ENCODE measurements at regions not wholly inside any gene's neighbourhood (a gene's known extent, or its start where the extent isn't known, plus 50 kb on each side); places are given as distances from the start of the nearest gene placed in this dataset.

GRCh38 chrX:30961387-30962174 is 72.5 kb upstream of the TAB3 start:
- Histone ChIP-seq H3K36me3 (no peaks in the 10 kb centered on the region), H3K9me3 (no peaks in the 10 kb centered on the region), H3K27me3 (no peaks in the 10 kb centered on the region), H3K27ac (no peak overlapping the region), H3K4me1 (no peaks in the 10 kb centered on the region), H3K4me3 (no peak overlapping the region)
- DNase-seq (no peak), ATAC-seq (no peak)
- TF ChIP-seq POLR2A (IDR thresholded peaks at IDR 0.05) (no peak), CTCF (IDR thresholded peaks at IDR 0.05) (no peak)
- 34 to 83% (median 70%) methylated on average over 2 of the region's 2 CpGs for WGBS, 4 donors
- intact Hi-C loops (cut with DNase I) = no loop called here

DNA sequence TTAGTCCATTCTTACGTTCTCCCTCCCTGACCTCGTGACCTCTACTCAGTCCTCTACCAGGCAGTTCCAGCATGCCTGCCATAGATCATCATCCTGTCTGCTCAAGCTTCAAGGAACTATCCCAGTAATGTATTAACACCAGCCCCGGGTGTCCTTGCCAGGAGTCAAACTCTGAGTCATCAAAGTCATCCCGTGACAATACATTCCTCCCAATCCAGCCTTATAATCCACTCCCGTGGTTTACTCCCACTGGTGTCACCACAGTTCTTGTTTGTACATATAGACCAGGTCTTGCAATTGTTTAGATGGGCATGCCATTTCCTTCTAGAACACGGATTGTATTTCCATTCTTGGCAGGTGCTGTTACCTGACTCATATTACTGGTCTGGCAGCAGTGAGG is 68.7 kb upstream of the TAB3 start:
- peak in 3 of 4 donors; percentile 32 to 71 (median 60) for ATAC-seq
- WGBS, 4 donors = 42 to 57% (median 51%) methylated on average over 6 of the region's 6 CpGs

GRCh38 chrX:30955687-30956086 is 66.6 kb upstream of the TAB3 start:
- no peak overlapping the region for H3K27ac ChIP-seq
- no peaks in the 10 kb centered on the region for H3K36me3 ChIP-seq
- ATAC-seq (no peak), DNase-seq (no peak)
- no peak for TF ChIP-seq POLR2A (IDR thresholded peaks at IDR 0.05)
- no peak for TF ChIP-seq CTCF (IDR thresholded peaks at IDR 0.05)
- H3K4me3 ChIP-seq = no peak overlapping the region
- peaks cover 0 to 11% (median 0%) of the 10 kb centered on the region in 12 donors for H3K9me3 ChIP-seq
- H3K27me3 ChIP-seq = no peaks in the 10 kb centered on the region
- H3K4me1 ChIP-seq = no peaks in the 10 kb centered on the region
- 69 to 84% (median 74%) methylated on average over 3 of the region's 3 CpGs for WGBS, 4 donors
- intact Hi-C loops (cut with DNase I) = no loop called here

More for the DNA sequence above, 68.7 kb upstream of the TAB3 start:
- no peak overlapping the region for H3K27ac ChIP-seq
- intact Hi-C loops (cut with DNase I) = no loop called here
- no peaks in the 10 kb centered on the region for H3K9me3 ChIP-seq
- no peak overlapping the region for H3K4me3 ChIP-seq
- no peak for DNase-seq
- TF ChIP-seq POLR2A (IDR thresholded peaks at IDR 0.05) = no peak
- TF ChIP-seq CTCF (IDR thresholded peaks at IDR 0.05) = no peak
- H3K36me3 ChIP-seq = no peaks in the 10 kb centered on the region
- no peaks in the 10 kb centered on the region for H3K4me1 ChIP-seq
- no peaks in the 10 kb centered on the region for H3K27me3 ChIP-seq

DNA sequence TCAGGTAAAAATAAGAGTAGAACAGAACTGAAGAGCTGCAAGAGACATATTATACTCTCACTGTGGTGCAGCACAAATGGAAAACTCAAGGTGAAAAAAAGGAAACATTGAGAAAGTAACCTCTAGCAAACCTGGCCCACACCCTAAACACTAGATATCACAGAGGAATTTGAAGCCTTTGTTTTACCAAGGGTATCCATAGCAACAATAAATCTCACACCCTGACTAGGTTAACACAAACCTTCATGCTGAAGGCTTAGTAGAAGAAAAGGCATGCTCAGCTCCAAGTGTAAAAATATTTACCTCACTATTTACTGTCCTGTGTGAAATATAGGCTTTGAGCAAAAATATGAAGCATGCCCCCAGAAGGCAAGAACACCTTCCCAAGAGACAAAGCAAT is 61.9 kb upstream of the TAB3 start:
- no peaks in the 10 kb centered on the region for H3K36me3 ChIP-seq
- intact Hi-C loops (cut with DNase I) = no loop called here
- no peak for TF ChIP-seq POLR2A (IDR thresholded peaks at IDR 0.05)
- TF ChIP-seq CTCF (IDR thresholded peaks at IDR 0.05) = no peak
- peaks cover 0 to 11% (median 0%) of the 10 kb centered on the region in 12 donors for H3K9me3 ChIP-seq
- H3K27ac ChIP-seq = no peak overlapping the region
- H3K4me1 ChIP-seq = no peaks in the 10 kb centered on the region
- ATAC-seq = no peak
- peaks cover 0 to 13% (median 0%) of the 10 kb centered on the region in 9 donors for H3K27me3 ChIP-seq
- DNase-seq = no peak
- H3K4me3 ChIP-seq = no peak overlapping the region
